NCI-H1417 (cell line): ENCODE measurements at regions not wholly inside any gene's neighbourhood (a gene's known extent, or its start where the extent isn't known, plus 50 kb on each side); places are given as distances from the start of the nearest gene placed in this dataset.

ENCODE experiments used
- DNase-seq, 3 experiments: peaks; one replicate each; lab custom pipeline; 2025; lab: John Stamatoyannopoulos, UW

DNA sequence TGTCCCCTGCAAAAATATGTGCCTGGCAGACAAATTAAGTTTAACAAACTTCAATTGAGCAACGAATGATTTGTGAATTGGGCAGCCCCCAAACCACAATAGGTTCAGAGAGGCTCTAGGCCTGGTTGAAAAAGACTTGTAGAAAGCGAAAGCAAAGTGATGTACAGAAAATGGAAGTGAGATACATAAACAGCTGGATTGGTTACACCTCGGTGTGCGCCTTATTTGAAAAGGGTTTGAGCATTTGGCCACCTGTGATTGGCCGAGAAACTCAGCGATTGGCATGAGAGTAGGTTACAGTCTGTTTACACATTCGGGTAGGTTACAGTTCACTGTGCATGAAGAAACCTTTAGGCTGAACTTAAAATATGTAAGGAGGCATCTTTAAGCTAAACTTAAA, 136.9 kb downstream of the CD83 start:
- no peak for DNase-seq

DNA sequence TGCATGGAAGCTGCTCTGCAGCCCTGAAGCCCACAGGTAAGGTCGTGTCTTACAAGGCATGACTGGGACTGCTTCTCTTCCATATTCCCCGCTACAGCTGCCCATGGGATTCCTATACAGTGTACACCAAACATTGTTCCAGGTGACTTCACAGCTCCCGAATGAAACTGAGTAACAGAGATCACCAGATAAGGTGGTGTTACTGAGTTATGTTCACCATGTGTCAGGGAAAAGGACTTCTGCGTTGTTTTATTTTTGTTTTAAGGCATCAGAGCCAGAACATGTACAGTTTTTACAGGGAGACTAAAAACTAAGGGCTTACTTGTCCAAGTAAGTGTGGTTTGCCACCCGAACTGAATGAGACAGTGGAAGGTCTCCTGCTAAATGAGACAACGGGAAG, 138.3 kb downstream of the CD83 start:
- DNase-seq = no peak

DNA sequence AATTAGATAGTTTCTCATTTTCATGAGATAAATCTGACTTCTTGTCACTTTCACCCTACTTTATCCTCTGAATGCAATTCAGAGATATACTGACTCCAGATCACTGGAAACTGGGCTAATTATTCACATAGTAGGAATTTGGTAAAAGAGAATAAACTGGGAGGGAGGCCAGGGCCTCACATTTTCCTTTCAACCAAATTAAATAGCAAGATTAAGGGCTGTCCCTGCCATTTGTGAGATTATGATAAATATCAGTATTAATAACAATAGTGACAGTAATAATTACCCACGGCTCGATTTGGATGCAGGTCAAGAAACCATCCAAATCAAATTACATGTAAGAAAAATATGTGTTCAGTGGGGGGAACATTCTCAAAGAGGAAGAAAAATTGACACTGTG, 140.5 kb downstream of the CD83 start:
- DNase-seq = peak in 1 of 3 experiments; percentile 33

DNA sequence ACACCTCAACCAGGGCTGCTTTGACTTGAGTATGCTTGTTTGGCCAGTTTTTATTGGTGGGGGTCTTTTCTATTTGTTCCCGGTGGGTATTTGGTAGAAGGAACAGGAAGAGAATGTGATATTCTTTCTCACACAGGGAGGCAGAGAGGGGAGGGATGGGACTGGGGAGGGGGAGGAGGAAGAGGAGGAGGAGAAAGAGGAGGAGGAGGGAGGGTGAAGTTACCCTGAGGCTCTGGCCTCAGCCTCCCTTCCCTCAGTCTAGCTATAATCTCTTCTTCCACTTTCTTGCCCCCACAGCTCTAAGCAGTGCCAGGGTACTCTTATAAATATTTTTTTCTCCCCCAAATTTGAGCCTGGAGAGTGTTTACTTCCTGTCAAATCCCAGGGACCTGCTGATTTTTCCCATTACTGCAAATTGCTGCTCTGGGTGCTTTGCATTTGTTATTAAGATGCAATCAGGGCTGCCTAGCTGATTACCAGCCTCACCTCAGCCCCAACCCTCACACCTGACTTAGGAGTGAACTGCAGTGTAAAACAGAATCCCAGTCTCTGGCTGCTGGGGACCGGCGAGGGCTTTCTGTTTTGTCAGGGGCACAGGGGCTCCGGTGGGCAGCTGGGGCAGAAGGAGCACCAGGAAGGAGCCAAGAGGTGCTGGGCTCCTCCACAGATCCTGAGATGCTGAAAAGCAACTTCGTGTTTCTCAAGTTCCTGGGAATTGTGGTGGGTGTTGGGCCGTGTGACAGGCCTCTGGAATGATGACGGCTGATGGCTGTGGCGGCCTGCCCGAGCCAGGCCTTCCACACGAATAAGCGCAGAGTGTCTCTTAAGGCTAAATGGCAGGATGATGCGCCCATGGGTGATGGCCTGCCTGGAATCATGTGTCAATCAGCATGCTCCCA, 141.4 kb downstream of the CD83 start:
- peak in 2 of 3 experiments; percentile 36 to 59 for DNase-seq

DNA sequence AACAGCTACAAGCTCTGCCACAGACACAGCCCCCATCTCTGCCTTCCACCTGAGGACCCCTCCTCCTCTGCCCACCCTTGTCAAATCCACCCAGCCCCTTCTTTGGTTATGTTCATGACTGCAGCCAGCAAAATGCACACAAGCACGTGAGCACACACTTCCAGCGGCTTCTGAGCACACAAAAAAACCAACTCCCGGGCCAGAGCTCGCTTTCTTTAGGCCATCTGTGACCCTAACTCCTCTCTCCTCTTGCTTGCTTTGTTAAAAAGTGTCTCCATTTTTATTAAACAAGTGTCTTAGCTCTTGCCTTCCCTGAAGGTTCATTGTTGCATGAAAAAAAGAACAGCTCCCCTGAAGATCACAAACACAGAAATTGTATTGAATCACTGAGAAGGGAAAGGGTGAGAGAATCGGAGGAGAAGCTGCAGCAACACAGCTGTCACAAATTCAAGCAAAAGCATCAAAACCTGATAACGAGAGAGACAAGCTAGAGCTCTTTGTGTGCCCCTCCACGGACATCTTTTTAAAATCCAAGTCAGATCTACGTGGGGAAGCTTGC, 142.1 kb downstream of the CD83 start:
- no peak for DNase-seq

DNA sequence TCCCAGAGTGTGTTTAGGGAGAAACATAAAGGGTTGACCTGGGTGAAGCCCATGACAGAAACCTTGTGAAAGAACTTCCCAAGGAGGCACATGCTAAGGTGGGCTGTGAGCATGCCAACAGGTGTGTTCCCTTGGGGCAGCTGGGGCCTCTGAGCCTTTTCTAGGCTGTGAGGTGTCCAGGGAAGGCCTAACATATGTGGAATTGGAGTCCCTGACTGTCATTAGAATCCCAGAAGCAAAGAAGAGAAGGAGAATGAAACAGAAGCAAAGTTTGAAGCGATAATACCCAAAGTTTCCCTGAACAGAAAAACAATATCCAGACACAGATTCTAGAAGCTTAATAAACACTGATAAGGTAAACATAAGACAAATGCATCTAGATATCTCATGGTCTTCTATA, 143.3 kb downstream of the CD83 start:
- no peak for DNase-seq

DNA sequence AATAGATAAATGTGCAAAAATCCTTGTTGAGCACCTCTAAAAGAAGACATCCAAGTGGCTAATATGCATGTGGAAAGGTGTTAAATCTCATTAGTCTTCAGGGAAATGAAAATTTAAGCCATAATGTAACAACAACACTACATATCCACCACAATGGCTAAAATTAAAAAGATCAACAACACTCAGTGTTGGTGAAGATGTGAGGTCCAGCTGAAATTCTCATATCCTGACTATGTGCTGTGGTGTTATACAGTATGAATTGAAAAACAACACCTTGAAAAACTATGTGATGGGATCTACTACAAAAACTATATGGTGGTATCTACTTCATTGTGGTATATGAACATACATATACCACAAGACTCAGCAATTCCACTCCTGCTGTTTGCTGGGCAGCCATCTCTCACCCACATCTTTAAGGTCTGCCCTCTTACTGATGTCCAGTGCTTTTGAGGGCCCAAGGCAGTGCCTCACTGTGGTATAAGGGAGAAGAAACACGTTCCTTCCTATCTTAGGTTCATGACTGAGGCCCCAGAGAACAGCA, 146.4 kb downstream of the CD83 start:
- no peak for DNase-seq

DNA sequence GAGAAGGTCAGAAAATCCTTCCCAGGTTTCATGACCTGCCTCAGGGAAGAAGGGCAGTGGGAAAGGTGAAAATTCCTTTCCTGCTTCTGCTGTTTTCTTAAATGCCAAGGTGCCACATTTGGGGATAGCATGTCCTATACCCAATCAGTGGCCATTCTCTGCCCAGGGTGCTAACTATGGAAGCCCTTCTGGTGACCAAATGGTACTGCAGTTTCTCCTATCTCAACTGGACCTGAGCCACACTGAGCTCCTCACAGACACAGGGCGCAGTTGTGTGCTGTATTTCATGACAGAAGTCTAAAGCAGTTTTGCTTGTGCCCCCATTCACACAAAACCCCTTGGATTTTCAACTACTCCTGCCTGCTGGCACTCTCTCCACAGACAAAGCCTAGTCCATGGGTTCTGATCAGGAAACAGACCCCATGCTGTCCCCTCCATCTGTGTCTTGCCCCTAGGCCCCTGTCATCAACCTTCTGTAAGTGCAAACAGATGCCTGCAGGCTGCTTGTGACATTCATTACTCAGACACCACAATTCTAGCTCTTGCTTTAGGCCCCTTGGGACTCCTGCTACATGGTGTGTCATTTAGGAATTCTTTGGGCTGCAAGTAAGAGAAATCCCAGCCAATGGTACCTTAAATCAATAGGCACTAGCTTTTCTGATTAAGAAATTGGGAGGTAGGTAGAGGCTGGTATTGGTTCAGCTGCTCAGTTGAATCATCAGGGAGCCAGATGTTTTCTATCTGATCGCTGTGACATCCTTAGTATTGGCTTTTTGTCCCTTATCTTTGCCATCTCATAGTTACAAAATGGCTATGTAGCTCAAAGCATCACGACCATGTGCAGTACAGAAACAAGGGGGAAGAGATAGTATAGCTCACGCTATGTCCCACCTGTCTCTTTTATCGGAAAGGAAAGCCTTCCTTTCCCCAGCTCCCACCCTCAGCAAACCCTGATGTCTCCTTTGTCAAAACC, 147.8 kb downstream of the CD83 start:
- DNase-seq = no peak

DNA sequence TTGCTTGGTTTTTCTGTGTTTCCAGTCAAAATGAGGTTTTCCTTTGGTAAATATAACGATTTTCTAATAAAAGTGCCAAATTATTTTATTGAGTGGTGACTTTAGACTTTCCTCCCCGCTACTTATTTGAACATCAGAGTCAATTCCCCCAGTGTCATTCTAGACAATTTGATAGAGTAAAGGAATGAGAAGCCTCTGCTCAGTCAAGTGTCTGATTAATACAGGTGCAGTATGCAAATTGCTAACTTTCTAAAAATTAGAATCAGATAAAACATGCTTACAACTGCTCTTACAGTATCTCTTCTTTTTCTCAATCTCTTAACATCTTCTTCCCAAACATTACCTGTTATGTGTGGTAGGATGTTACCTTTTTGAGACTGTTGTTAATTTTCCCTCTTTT, 148.7 kb downstream of the CD83 start:
- DNase-seq = no peak

DNA sequence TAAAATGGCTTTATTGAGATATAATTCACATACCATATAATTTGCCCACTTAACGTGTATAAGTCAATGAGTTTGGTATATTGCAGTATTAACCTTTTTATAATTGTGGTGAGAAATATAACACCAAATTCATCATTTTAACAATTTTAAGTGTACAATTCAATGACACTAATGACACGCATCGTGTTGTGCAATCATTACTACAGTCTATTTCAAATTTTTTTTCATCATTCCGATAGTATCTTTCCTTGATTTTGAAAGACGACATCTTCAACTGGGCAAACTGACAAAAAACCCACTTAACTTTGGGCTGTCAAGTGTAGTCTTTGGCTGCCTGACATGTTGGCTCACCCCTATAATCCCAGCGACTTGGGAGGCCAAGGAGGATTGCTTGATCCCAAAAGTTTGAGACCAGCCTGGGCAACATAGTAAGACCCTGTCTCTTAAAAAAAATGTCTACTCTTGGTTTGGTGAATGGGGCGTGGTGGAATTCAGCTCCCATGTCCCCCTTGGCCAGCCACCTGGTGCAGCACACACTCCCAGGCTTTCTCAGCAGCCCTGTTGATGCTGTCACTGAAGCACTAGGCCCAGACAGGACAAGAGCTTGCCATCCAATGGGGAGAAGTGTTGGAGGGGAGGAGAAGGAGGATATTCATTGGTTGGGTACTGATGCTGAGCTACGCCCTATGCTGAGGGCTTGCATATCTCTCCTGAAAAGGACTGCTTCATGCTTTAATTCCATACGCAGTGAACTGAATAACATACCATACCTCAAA, 150.5 kb downstream of the CD83 start:
- DNase-seq = no peak

DNA sequence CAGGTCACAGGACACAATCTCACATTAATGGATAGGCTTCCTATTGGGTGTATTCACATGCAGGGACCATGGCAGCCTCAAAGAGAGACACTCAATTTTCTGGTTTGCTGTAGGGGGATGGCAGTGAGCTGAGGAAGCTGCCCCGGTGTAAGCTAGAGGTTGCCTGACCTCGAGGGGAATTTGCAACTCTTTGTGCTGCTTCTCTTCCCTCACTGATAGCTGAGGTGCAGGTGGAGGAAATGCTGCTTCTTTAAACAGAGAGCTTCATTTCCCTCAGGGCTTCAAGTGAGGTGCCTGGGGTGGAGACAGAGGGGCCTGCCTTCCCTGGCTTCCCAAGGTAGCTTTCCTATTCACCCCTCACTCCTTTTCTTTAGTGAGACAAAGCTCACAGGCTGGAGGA, 151.9 kb downstream of the CD83 start:
- DNase-seq = no peak

DNA sequence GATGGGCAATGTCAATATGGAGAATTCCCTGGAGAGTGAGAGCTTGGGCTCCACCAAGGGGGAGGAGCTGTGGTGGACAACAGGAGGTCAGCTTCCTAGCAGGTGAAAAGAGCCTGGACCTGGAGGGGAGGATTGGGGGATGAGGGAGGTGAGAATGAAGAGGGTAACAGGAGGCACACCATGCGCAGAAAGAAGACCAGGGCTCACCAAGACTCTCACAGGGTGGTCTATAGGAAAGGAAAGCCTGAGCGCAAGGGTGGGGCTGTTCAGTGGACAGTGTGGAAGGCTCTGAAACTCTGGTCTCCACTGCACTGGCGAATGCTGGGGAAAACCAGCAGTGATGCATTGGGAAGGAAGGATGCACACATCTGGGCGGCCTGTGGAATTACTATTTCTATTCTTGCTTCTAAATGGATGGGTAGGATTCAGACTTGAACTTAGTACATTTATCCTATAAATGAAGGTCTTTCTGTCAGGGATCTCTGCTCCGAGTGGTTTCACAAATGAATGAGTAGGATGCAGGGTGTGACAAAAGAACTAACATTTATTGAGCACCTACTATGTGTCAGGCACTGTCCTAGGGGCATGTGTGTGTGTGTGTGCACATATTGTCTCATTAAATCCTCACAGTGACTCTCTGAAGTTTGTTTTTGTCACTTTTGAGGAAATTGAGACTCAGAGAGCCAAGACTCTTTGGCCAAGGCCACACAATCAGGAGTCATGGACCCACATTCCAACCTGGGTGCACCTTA, 152.7 kb downstream of the CD83 start:
- DNase-seq = no peak

DNA sequence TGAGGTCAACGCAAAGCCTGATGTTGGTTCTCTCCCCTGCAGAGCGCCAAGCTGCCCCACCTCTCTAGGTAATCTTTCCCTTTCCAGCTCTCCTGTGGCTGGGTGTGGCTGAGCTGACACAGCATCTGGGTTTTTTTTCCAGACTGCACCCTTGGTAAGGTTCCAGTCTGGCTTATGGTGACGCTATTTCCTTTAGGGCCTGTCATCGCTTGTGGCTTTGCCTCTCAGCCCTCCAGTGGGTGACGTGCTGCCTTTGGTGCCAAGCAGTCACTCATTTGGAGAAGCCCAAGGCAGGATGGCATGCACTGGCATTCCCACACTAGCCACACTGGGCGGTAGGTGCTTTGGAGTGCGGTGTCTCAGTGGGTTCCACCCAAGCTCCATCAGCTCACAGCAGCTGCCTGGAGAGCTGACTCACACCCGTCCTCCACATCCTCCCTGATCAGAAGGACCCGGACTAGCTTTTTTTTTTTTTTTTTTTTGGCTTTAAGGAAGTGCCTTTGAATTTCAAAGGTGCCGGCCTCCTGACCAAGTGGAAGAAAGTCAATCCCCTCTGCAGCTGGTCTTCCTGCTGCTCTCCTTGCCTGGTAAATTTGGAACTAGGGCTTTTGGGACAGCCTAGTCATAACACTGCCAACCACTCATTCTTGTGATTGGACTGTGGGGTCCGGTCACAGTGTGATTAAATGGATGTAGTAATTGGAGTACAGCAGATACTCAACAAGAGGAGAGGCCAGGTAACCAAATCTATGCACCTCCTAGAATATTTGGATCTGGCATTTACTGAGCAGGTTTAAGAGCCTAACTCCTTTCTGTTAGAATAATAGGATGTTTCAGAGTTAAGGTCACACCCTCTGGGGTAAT, 153.6 kb downstream of the CD83 start:
- no peak for DNase-seq

DNA sequence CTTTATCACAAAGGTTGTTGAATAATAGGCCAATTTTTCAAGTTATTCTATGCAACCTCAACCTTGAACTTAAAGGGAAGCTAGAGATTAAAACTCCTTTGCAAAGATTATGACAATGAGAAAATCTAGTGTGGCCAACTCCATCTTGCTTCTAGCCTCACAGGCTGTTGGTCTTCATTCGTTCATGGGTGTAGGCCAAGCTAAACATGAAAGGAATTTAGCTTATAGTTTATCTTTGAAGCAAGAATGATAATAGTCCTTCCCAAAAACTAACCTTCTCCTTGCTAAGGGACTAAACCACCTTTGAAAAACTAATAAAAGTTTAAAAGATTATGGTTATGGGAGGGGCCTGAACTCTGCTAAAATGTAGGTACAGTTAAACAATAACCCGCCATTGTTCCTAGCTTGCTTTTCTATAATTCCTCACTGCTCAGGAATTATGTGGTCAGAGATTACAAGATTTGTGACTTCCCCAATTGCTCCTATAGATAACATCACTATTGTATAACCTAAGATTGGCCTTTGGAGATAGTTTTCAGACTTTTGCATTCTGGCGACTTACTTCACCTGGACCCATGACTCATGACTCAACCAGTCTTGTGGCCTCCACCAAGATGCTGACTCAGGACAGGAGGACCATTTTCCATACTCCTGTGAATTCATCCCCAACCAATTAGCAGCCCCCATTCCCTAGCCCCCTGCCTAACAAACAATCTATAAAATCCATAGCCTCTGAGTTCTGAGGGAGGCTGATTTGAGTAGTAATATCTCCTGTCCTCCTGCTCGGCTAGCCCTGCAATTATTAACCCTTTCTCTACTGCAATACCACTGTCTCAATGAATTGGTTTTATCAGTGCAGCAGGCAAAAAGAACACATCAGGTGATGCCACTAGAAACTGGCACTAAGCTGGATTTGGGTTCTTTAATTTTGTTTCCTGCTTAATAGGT, 154.5 kb downstream of the CD83 start:
- no peak for DNase-seq

DNA sequence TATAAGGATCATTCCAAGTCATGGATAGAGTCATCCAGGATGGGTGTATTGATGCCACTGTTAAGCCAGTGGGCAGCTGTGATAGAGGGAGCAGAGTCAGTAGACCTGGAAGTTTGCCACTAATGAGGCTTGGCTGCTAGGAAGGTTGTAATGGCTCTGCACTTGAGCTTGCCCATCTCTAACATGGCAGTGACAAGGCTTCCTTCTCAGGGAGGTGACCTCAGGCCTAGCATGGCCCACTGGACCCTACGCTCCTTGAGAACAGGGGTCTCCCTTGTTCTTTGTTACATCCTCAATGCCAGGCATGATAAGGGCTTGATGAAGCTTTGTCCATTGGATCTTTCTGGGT, 155.1 kb downstream of the CD83 start:
- no peak for DNase-seq

DNA sequence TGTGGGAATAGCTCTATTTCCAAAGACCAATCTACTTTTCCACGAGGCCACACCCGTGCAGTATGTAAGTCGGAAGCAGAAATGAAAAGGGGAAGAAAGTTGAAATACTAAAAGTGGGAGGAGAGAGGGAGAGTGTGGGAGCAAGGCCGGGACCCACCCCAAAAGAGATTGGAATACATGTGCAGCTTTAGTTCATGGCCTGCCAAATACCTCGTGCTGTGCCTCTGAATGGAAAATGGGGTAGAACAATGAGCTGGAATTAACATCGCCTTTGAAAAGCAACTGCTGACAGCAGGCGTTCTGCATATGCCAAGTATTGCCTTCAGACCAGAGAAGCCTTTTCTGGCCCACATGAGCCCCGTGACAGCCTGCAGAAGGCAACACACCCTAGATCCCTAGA, 155.6 kb downstream of the CD83 start:
- no peak for DNase-seq

DNA sequence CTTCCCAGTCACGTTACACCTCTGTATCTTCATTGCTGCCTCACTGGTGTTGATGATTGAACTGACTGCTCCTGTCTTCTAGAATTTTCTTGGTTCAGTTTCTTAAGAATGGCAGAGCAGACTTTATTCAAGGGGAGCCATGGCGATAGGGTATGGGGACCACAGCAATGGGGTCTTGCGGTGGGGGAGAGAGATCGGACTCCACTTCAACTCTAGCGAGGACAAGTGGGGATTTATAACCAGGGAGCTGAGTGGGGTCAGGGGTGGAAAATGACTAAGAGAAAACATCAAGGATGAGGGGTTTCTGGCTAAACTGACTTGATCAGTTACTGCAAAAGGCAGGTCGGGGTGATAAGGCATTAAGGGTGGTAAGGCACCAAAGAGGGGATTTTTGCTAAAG, 156.4 kb downstream of the CD83 start:
- no peak for DNase-seq

DNA sequence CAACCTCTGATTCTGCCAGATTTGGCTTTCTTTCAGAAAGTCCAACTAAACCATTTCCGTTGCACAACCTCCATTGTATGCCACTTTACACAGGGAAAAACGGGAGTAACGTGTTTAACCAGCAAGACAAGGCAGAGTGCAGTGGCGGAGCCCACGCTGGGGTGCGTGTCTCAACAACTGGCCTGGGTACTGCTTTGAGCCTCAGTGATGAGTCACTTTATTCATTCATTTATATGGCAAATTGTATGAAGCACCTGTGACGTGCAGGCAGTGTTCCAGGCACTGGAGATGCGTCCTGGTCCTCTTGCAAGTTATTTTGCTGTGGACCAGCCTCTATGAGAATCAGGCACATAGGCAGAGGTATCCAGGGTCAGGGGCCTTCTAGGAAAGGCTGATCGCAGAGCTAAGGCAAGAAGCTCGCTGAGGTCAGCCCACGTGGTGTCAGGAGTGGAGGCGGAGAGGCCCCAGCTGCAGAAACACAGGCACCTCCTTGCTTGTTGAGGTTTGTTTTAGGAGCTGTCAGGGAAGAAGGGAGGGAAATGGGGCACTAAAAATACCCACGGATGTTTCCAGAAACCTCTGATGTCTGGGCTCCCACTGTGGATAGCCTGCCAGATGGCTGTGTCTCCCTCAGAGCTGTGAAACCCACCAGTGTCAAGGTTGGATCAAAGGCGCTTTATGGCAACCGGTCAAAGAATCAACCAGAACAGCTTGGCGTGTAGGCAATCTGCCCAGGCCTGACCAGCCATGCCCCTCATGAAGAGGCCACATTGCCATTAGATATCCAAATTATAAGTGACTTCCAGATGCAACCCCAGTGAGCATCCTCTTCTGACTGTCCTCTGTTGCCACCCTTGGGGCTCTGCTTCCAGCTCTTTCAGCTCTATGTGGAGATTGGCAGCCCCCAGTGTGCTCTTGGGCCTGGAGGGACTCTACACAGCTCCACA, 157.2 kb downstream of the CD83 start:
- DNase-seq = no peak
